Neuronal stem cell (in vitro differentiated cells): ENCODE measurements at regions not wholly inside any gene's neighbourhood (a gene's known extent, or its start where the extent isn't known, plus 50 kb on each side); places are given as distances from the start of the nearest gene placed in this dataset.

Experiments used
- DNase-seq: peaks from one replicate; pipeline ENCODE4 v3.0.0-alpha.2; 2013; ENCODE audit warnings: low spot score
- H2AFZ ChIP-seq: one replicate; pipeline ENCODE4 v1.6.1; 2013; ENCODE audit warnings: mild to moderate bottlenecking, low read length, inconsistent platforms
- H2AK5ac ChIP-seq: 2 replicates; pipeline ENCODE4 v1.6.1; 2013; ENCODE audit warnings: low read depth, mild to moderate bottlenecking, inconsistent platforms, low read length, moderate library complexity, mixed read lengths
- H2BK120ac ChIP-seq: 2 replicates; pipeline ENCODE4 v1.6.1; 2013; ENCODE audit warnings: low read depth, mild to moderate bottlenecking, inconsistent platforms, low read length, moderate library complexity, mixed read lengths
- H2BK12ac ChIP-seq: one replicate; pipeline ENCODE4 v1.6.1; 2013; ENCODE audit warnings: low read length, inconsistent platforms
- H2BK15ac ChIP-seq: 2 replicates; pipeline ENCODE4 v1.6.1; 2013; ENCODE audit warnings: mild to moderate bottlenecking, low read length, inconsistent platforms, mixed read lengths
- H2BK5ac ChIP-seq: one replicate; pipeline ENCODE4 v1.6.1; 2013; ENCODE audit warnings: inconsistent platforms, mild to moderate bottlenecking, low read length, moderate library complexity
- H3K14ac ChIP-seq: one replicate; pipeline ENCODE4 v1.6.1; 2013; ENCODE audit warnings: low read length, inconsistent platforms
- H3K18ac ChIP-seq: 2 replicates; pipeline ENCODE4 v1.6.1; 2013; ENCODE audit warnings: low read length, inconsistent platforms
- H3K23ac ChIP-seq: 2 replicates; pipeline ENCODE4 v1.6.1; 2013; ENCODE audit warnings: low read depth, mild to moderate bottlenecking, mixed read lengths, low read length, inconsistent platforms; ENCODE audit not compliant: poor library complexity
- H3K27ac ChIP-seq: replicated peaks from 3 replicates; pipeline ENCODE4 v1.5.1; 2013; ENCODE audit warnings: low read length, inconsistent platforms
- H3K27me3 ChIP-seq, 3 experiments: 2 replicates each; pipeline ENCODE4 v1.6.1; 2013; ENCODE audit warnings: low read length in 3 of 3, mild to moderate bottlenecking in 2 of 3, inconsistent platforms in 1 of 3, low read depth in 1 of 3, mixed read lengths in 1 of 3, moderate library complexity in 1 of 3; ENCODE audit not compliant: control insufficient read depth in 3 of 3, insufficient read depth in 3 of 3
- H3K36me3 ChIP-seq, 2 donors: replicated peaks in 1 of 2; 2 replicates each; pipeline ENCODE4 v1.6.1; 2013; ENCODE audit warnings: low read length in 2 of 2; ENCODE audit not compliant: control insufficient read depth in 2 of 2, insufficient read depth in 2 of 2
- H3K4ac ChIP-seq: 2 replicates; pipeline ENCODE4 v1.6.1; 2013; ENCODE audit warnings: inconsistent platforms, mild to moderate bottlenecking, low read length, moderate library complexity
- H3K4me1 ChIP-seq, 2 donors: 1 replicate in 1 of 2; 2 replicates in 1 of 2; pipeline ENCODE4 v1.6.1; 2013; ENCODE audit warnings: low read length in 2 of 2, low read depth in 1 of 2; ENCODE audit not compliant: control insufficient read depth in 2 of 2, insufficient read depth in 1 of 2
- H3K4me2 ChIP-seq: one replicate; pipeline ENCODE4 v1.6.1; 2013; ENCODE audit warnings: mild to moderate bottlenecking, low read length, inconsistent platforms; ENCODE audit not compliant: insufficient read depth, poor library complexity, severe bottlenecking
- H3K4me3 ChIP-seq, 2 donors: 2 replicates each; pipeline ENCODE4 v1.5.1; 2013; ENCODE audit warnings: low read length in 2 of 2, mild to moderate bottlenecking in 2 of 2, inconsistent platforms in 1 of 2, moderate library complexity in 1 of 2
- H3K79me1 ChIP-seq: one replicate; pipeline ENCODE4 v1.6.1; 2013; ENCODE audit warnings: low read depth, mild to moderate bottlenecking, inconsistent platforms, low read length, moderate library complexity
- H3K9ac ChIP-seq: one replicate; pipeline ENCODE4 v1.6.1; 2013; ENCODE audit warnings: mild to moderate bottlenecking, low read depth, low read length, inconsistent platforms; ENCODE audit not compliant: poor library complexity
- H3K9me3 ChIP-seq, 2 donors: replicated peaks in 1 of 2; 2 replicates each; pipeline versions ENCODE3 to v1.6.1; 2013; ENCODE audit warnings: low read length in 2 of 2, mild to moderate bottlenecking in 2 of 2, inconsistent platforms in 1 of 2, low read depth in 1 of 2, mixed read lengths in 1 of 2, moderate library complexity in 1 of 2; ENCODE audit not compliant: control insufficient read depth in 2 of 2, insufficient read depth in 1 of 2
- H4K8ac ChIP-seq: one replicate; pipeline ENCODE4 v1.6.1; 2013; ENCODE audit warnings: low read depth, mild to moderate bottlenecking, inconsistent platforms, low read length, moderate library complexity
- H4K91ac ChIP-seq: one replicate; pipeline ENCODE4 v1.6.1; 2013; ENCODE audit warnings: low read length, low read depth, mild to moderate bottlenecking, inconsistent platforms; ENCODE audit not compliant: poor library complexity
- WGBS, 2 donors: extraction: QIAGEN DNeasy Blood & Tissue Kit; methylation state at CpG; one replicate each; pipeline ENCODE4 v1.1.7; 2013; ENCODE audit warnings: missing lambda C conversion rate in 2 of 2, mixed read lengths in 1 of 2; ENCODE audit not compliant: insufficient read length in 2 of 2, insufficient replicate concordance in 1 of 2; ENCODE audit errors: extremely low coverage in 2 of 2; 5-methylcytosine and 5-hydroxymethylcytosine counted together

DNA sequence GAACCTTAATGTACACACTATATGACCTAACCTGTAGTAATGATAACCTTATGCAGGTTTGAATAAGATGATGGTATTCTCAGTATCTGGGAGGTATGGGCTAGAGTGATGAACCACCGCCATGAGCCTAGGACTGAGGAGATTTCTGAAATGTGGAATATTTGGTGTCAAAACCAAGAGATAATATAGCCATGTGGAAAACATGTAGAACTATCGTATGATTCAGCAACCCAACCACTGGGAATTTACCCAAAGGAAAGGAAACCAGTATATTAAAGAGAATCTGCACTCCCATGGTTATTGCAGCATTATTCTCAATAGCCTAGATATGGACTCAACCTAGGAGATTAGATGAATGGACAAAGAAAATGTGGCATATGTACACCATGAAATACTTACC lies 271.7 kb upstream of the BTG1 start:
- H2AK5ac ChIP-seq, result no peak overlapping the region
- no peak overlapping the region for H2BK5ac ChIP-seq
- WGBS, 2 donors, result no CpG with 5 or more reads among the region's 2 CpGs
- DNase-seq, result no peak
- H4K91ac ChIP-seq, result no peak overlapping the region
- H2BK120ac ChIP-seq, result no peak overlapping the region
- no peak overlapping the region for H3K9ac ChIP-seq
- no peak overlapping the region for H3K18ac ChIP-seq
- no peak overlapping the region for H3K4ac ChIP-seq
- H3K36me3 ChIP-seq, result no peaks in the 10 kb centered on the region
- no peaks in the 10 kb centered on the region for H3K9me3 ChIP-seq
- H3K79me1 ChIP-seq, result no peaks in the 10 kb centered on the region
- H2BK12ac ChIP-seq, result no peak overlapping the region
- H2BK15ac ChIP-seq, result no peak overlapping the region
- no peak overlapping the region for H3K27ac ChIP-seq
- no peak overlapping the region for H3K23ac ChIP-seq
- H3K4me3 ChIP-seq, result no peak overlapping the region
- H3K27me3 ChIP-seq, result no peaks in the 10 kb centered on the region
- H4K8ac ChIP-seq, result no peak overlapping the region
- no peak overlapping the region for H3K14ac ChIP-seq
- H3K4me1 ChIP-seq, result no peaks in the 10 kb centered on the region
- no peak overlapping the region for H3K4me2 ChIP-seq
- no peak overlapping the region for H2AFZ ChIP-seq

DNA sequence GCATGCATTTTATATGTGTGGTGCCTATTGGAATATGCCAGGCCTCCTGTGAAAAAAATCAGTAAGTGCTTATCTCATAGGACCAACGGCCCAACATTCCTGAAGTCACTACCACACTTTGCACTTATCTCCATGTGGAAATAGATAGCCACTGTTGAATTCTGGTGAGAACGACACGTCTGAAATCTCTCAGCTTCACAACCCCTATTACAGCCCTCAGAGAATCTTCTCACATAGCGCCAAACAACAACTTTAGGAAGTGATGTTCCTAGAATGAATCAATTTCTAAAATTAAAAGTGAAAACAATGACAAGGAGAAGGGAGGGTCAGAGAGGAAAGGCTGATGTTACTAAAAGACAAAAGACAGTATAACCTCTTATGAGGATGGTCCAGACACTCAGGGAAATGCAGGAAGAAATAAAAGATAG lies 270.8 kb upstream of the BTG1 start:
- Histone ChIP-seq H2BK120ac (no peak overlapping the region), H3K27ac (no peak overlapping the region), H3K36me3 (no peaks in the 10 kb centered on the region), H3K23ac (no peak overlapping the region), H2AFZ (no peak overlapping the region), H3K27me3 (no peaks in the 10 kb centered on the region), H3K18ac (no peak overlapping the region), H2BK12ac (no peak overlapping the region), H2AK5ac (no peak overlapping the region), H3K4me3 (no peak overlapping the region), H3K14ac (no peak overlapping the region), H3K9ac (no peak overlapping the region), H2BK15ac (no peak overlapping the region), H4K8ac (no peak overlapping the region), H3K4me2 (no peak overlapping the region), H3K4ac (no peak overlapping the region), H3K79me1 (no peaks in the 10 kb centered on the region), H4K91ac (no peak overlapping the region), H3K9me3 (no peaks in the 10 kb centered on the region), H3K4me1 (no peaks in the 10 kb centered on the region), H2BK5ac (no peak overlapping the region)
- WGBS, 2 donors, result no CpG with 5 or more reads among the region's 4 CpGs
- no peak for DNase-seq

DNA sequence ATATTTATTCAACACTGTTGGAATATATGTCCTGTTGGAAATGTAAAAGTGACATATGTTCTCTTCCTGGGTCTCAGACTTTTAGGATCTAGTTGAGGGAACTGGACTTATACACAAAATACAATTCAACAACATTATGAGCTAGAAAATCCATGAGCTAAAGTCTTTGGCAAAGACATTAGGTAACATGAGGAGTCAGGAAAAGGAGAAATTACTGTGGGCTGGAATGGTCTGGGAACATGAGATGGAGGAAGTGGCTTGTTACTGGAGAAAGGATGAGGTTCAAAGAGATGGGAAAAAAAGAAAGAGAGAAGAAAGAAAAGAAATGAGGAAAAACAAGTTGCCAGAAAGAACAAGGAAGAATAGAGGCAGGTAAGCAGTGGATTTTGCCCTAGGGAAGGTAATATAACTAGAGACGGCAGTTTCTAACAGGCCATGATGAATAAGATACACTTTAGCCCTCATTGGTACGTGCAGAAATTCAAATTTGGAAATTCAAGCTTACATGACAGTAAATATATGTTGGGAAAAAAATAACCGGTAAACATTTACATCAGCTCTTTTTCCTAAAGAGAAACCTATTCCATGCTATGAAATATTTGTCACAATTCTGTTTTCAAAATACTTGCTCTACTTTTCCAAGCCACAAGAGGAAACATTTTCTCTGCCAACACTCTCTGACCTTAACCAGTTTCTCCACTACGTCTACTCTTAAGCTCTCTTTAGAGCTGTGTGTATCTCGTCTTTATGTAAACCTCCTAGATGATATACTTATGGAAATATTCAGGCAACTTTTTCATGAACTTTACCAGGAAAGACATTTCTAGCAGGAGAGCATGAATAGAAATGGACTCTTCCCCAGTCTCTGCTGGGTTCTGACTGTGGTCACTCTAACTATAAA lies 268.8 kb upstream of the BTG1 start:
- Histone ChIP-seq H3K27ac (no peak overlapping the region), H3K9ac (no peak overlapping the region), H2BK120ac (no peak overlapping the region), H4K8ac (no peak overlapping the region), H3K4me1 (no peaks in the 10 kb centered on the region), H3K9me3 (no peaks in the 10 kb centered on the region), H3K23ac (no peak overlapping the region), H2AFZ (no peak overlapping the region), H3K4me2 (no peak overlapping the region), H2BK5ac (no peak overlapping the region), H3K27me3 (no peaks in the 10 kb centered on the region), H3K14ac (no peak overlapping the region), H3K4me3 (no peak overlapping the region), H2AK5ac (no peak overlapping the region), H3K36me3 (no peaks in the 10 kb centered on the region), H3K4ac (no peak overlapping the region), H2BK15ac (no peak overlapping the region), H3K18ac (no peak overlapping the region), H3K79me1 (no peaks in the 10 kb centered on the region), H4K91ac (no peak overlapping the region), H2BK12ac (no peak overlapping the region)
- DNase-seq, result no peak
- no CpG with 5 or more reads among the region's 5 CpGs for WGBS, 2 donors

- no peak overlapping the region for H3K4ac ChIP-seq
- H3K9me3 ChIP-seq, result no peaks in the 10 kb centered on the region
- no peak overlapping the region for H2AK5ac ChIP-seq
- no peak overlapping the region for H2BK5ac ChIP-seq
- H3K14ac ChIP-seq, result no peak overlapping the region
- H2BK15ac ChIP-seq, result no peak overlapping the region
- no peaks in the 10 kb centered on the region for H3K27me3 ChIP-seq
- DNase-seq, result no peak
- no peaks in the 10 kb centered on the region for H3K4me1 ChIP-seq
- no peak overlapping the region for H3K18ac ChIP-seq
- H3K23ac ChIP-seq, result no peak overlapping the region
- H2BK12ac ChIP-seq, result no peak overlapping the region
- H3K36me3 ChIP-seq, result no peaks in the 10 kb centered on the region
- H4K91ac ChIP-seq, result no peak overlapping the region
- no peak overlapping the region for H2AFZ ChIP-seq
- WGBS, 2 donors, result no CpG with 5 or more reads among the region's 3 CpGs
- H2BK120ac ChIP-seq, result no peak overlapping the region
- H3K79me1 ChIP-seq, result no peaks in the 10 kb centered on the region
- no peak overlapping the region for H3K4me3 ChIP-seq
- no peak overlapping the region for H3K4me2 ChIP-seq
- no peak overlapping the region for H4K8ac ChIP-seq
- H3K9ac ChIP-seq, result no peak overlapping the region
- H3K27ac ChIP-seq, result no peak overlapping the region
Measured at GRCh38 chr12:92413286-92413685, 267.6 kb upstream of the BTG1 start.
